NCI-H146 treated with DMSO at 0.1 percent for 48 hours (cell line): ENCODE measurements at regions not wholly inside any gene's neighbourhood (a gene's known extent, or its start where the extent isn't known, plus 50 kb on each side); places are given as distances from the start of the nearest gene placed in this dataset.
A peak's percentile ranks its signal among the peaks of the same experiment; 100 is the strongest.

ENCODE experiments used
- DNase-seq: peaks from one replicate; lab custom pipeline; 2025; ENCODE audit not compliant: unreplicated experiment; lab: John Stamatoyannopoulos, UW

DNA sequence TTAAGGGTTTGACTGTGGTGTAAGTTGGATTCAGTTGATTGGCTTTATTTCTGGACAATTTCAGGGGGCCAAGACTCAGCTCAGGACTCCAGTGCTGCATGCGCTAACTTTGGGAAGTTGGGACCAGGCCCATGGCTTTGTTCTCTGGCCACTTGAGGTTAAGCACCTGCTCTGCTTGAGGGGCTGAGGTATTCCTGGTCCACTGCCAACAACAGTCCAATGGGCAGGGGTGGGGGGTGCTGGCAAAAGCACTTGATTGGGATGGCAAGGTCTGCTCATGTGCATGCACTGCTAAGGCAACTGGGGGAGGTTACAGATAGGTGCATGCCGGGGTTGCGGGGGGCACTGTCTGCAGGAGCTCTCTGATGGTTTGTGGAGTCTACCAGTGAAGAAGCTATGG, 52.6 kb upstream of the ASB17 start:
- DNase-seq = no peak

GRCh38 chr1:75985827-75986226, 53.6 kb upstream of the ASB17 start:
- DNase-seq = no peak

GRCh38 chr1:75986478-75986877, 54.3 kb upstream of the ASB17 start:
- no peak for DNase-seq

GRCh38 chr1:75989121-75989520, 56.9 kb upstream of the ASB17 start:
- no peak for DNase-seq

- no peak for DNase-seq
Observed at GRCh38 chr1:75990686-75991085, 58.5 kb upstream of the ASB17 start.

DNA sequence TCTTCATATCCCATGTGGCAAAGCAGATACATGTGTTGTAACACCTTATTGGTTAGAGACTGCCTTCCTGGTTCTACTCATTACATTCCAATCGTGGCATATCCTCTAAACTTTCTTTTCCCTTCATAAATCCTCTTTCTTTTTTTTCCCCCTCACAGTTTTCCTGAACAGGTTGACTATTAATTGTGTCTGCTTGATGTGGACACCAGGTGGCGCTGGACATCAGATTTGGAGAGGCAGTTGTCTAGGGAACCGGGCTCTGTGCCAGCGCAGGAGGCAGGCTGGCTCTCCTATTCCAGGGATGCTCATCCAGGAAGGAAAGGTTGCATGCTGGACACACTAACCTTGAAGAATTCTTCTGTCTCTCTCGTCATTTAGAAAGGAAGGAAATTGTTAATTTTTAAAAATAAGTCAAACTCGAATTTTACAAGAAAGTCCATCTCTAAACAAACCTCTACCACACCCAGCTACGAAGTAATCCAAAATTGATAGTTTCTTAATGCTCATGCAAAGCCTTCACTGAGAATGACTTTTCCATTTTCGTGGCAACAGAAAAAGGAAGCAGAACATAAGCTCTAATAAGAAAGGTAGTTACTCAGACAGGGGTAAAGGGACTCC, 59.4 kb upstream of the ASB17 start:
- DNase-seq = peak; percentile 59

GRCh38 chr1:75992312-75992711, 60.1 kb upstream of the ASB17 start:
- no peak for DNase-seq

DNA sequence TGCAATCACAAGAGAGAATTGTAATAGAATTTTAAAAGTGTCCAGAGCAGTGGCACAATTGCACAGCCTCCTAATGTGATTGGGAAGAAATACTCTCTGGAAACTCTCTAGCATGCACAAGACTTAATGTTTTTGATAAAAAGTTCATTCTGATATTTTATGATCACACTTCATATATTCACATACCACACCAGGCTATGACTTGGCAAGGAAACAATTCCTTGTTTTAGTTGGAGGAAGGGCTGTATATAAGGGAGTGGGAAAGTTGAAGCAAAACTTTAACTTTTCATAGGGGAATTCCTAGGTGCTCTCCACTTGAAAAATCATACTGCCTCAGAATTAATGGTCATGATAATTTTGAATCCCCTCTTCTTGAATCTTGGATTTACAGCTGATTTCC, 61.5 kb upstream of the ASB17 start:
- no peak for DNase-seq

DNA sequence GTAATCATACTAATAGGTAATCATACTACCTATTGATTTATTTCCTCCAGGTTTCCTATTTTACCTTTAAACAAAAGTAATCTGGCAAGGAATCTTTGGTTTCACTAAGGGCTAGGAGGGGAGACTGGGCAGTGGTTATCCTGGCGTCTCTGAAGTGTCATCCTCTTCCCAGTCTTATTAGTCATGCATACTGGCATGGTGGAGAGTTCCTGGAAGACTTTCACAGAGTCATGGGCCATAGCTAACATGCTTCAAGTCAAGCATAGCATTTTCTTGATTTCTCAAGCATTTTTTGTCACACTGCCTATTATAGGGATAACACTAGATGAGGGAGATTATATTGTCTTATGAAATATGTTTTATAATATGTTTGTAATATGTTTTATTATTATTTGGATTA, 64.0 kb upstream of the ASB17 start:
- no peak for DNase-seq

DNA sequence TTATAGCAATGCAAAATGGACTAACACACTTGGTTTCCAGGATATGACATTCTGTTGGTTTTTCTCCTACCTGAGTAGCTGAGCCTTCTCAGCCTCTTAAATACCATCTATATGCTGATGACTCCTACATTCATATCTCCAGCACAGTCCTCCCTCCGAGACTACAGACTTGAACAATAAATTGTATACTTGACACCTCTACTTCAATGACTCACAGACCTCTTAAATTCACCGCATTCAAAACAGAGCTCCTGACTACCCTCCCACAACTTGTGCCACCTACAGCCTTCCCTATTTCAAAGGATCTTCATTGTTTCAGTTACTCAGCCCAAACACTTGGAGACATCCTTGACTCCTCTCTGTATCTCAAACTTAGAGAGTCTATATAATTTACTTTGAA, 66.8 kb upstream of the ASB17 start:
- no peak for DNase-seq

- no peak for DNase-seq
Observed at GRCh38 chr1:76003946-76004345, 70.6 kb upstream of the ST6GALNAC3 start.

DNA sequence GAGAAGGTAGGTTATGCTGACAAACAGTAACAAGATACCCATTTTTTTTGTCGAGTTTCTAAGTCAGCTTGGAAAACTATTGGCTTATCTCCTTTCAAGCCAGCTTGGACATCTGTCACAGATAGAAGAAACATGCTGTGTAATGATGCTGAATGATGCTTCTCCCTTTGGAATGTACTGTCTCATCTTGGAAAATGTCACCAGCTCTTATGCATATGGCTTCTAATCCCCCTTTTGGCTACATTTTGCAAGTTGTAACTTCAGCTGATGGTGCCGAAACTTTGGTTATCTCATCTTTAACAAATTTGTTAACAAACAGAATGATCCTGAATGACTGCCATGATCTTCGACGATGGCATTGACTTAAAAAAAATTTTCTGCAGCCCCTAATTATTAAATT, 68.8 kb upstream of the ST6GALNAC3 start:
- no peak for DNase-seq

DNA sequence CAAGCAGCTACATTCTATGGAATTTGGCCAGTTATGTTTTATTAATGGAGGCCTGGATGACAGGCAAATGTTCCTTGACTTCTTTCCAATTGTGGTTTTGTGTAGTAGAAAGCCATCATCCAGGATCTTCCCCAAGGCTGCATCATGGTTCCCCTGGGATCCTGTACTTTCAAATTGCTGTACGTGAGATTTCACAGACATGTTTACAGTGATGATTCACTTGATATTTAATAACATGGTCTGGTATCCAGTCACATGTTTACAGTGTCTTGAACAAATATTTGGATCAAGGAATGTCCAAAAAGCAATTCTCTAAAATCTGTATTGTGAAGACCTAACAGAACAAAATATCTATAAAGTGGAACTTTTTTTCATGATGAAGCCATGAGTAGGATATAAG, 68.3 kb upstream of the ST6GALNAC3 start:
- DNase-seq = no peak

GRCh38 chr1:76010802-76011201, 63.7 kb upstream of the ST6GALNAC3 start:
- DNase-seq = no peak

DNA sequence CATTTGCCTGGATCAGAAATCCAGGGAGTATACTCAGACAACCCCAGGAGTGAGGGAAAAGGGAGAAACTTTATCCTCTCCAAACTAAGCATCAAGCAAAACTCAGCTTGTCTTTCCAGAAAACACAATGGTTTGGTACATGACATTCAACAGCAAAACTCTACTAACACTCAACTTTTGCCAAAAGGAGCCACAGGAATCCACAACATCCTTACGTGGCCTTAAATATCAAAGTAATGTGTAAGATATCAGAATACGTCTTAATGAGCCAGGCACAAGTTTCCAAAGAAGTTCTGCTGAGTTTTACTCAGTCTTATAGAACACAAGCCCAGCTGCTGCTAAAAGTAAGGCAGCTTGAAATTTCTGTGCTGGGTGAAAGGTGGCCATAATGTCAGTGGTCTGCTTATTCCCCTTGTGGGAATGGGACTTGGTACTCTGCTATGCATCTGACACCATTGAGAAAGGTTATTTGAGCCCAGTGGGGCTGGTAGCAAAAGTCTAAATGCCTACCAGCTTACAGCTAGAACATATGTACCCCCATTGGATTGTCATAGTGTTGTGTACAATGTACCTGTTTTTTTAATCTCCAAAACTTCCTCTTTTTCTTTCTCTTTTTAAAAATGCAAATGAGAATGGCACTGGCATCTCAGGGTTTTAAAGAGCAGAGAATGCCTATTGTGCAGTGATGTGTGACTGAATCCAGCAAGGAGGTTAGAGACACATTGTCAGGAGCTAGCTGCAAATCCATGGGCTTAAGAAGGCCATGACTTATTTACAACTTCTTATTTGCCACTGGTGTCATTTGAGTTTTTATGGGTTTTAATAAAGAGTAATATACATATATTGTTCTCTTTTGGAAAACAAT, 62.0 kb upstream of the ST6GALNAC3 start:
- no peak for DNase-seq

DNA sequence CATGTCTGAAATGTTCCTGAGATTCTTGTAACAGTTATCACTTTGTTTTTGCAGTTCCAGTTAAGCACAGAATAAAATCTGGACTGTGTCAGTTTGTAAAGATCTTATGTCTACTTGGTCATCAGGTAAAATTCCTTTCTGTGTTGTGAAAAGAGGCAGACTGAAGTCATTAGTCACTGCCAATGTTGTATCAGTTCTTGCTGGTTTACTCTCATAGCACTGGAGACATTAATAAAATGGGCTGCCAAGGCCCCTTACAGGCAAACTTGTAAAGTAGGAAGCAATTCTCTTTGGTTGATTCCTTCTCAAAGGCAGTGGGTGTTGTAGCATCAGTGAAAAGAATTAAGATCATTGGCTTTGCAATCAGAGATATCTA, 61.4 kb upstream of the ST6GALNAC3 start:
- no peak for DNase-seq

- no peak for DNase-seq
Observed at GRCh38 chr1:76015478-76016103, 59.0 kb upstream of the ST6GALNAC3 start.

- DNase-seq = no peak
Observed at GRCh38 chr1:76018045-76018444, 56.5 kb upstream of the ST6GALNAC3 start.

DNA sequence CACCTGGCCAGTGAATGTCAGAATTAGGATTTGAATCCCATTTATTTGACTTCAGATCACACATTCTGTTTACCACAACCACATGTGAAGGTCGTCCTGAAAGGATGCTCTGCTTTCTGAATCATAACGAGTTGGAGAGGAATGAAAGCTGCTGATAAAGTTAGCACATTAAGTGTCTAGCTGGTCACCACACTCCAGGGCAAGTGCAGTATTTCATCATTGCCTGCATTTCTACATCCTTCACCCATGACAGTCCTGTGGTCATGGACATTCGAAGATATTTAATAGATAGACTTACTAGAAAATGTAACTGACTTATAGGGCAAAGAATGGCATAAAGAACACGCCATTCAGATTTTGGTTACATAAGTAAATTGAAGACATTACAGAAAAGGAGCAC, 52.7 kb upstream of the ST6GALNAC3 start:
- no peak for DNase-seq

GRCh38 chr1:76023669-76024435, 50.7 kb upstream of the ST6GALNAC3 start:
- DNase-seq = no peak
